T-helper 2 cell treated with Interferon-gamma antibody and Interleukin-4, amounts not matched to agents 5 μg/mL and 100 μg/mL, for 36 hours (primary cell): ENCODE measurements at regions not wholly inside any gene's neighbourhood (a gene's known extent, or its start where the extent isn't known, plus 50 kb on each side); places are given as distances from the start of the nearest gene placed in this dataset.

Experiments
- DNase-seq: peaks from one replicate; pipeline ENCODE4 v3.0.0; 2021; ENCODE audit warnings: low spot score
- H3K27ac Mint-ChIP-seq: one replicate; pipeline ENCODE4 v1.8.0; 2021; ENCODE audit warnings: mild to moderate bottlenecking, mixed read lengths
- H3K27me3 Mint-ChIP-seq: one replicate; pipeline ENCODE4 v1.8.0; 2021; ENCODE audit warnings: low read depth, mixed read lengths
- H3K36me3 Mint-ChIP-seq: one replicate; pipeline ENCODE4 v1.8.0; 2021; ENCODE audit warnings: low read depth, mixed read lengths
- H3K4me1 Mint-ChIP-seq: one replicate; pipeline ENCODE4 v1.8.0; 2021; ENCODE audit warnings: low read depth, mixed read lengths
- H3K4me3 Mint-ChIP-seq: one replicate; pipeline ENCODE4 v1.8.0; 2022; ENCODE audit warnings: mild to moderate bottlenecking, moderate library complexity, mixed read lengths
- H3K9me3 Mint-ChIP-seq: one replicate; pipeline ENCODE4 v1.8.0; 2021; ENCODE audit warnings: mixed read lengths

DNA sequence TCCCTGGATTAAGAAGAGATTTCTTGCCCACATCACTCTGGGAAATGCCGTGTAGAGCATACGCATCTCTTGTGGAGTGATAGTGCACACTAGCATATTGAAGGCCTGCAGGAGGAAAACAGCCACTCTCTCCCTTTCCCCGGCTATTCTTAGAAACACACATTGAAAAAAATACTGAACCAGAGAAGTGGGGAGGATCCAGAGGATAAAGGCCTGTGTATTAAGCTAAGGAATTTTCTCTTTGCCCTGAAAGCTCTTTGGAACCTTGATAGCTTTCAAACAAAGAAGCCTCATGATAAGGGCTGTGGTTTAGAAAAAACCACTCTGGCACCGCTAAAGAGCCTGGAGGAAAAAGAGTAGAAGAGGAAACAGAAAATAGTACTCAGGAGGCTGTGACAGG, 386.1 kb upstream of the NBEA start:
- no peak overlapping the region for H3K4me3 Mint-ChIP-seq
- H3K27me3 Mint-ChIP-seq, result no peaks in the 10 kb centered on the region
- no peaks in the 10 kb centered on the region for H3K4me1 Mint-ChIP-seq
- DNase-seq, result no peak
- H3K36me3 Mint-ChIP-seq, result no peaks in the 10 kb centered on the region
- no peak overlapping the region for H3K27ac Mint-ChIP-seq
- H3K9me3 Mint-ChIP-seq, result peaks cover 4% of the 10 kb centered on the region

DNA sequence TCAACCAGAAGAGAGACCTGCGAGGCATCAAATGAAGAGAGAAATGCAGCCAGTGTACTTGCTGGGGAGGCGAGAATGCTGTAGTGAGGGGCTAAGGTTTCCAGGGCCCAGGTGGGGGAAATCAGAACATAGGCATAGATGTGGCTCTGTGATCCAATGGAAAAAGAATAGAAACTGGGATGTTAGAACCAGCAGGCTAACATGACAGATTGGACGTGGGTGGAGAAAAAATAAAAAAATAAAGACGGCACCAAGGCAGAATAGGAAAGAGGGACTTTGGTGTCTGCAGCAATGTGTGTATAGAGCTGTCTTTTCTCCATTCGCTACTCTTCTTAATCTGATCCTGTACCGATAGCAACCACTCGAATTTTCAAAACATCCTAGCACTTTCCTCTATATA, 381.0 kb upstream of the NBEA start:
- no peak overlapping the region for H3K4me3 Mint-ChIP-seq
- H3K36me3 Mint-ChIP-seq, result no peaks in the 10 kb centered on the region
- peaks cover 9% of the 10 kb centered on the region for H3K9me3 Mint-ChIP-seq
- H3K27ac Mint-ChIP-seq, result no peak overlapping the region
- H3K4me1 Mint-ChIP-seq, result no peaks in the 10 kb centered on the region
- H3K27me3 Mint-ChIP-seq, result no peaks in the 10 kb centered on the region
- no peak for DNase-seq

DNA sequence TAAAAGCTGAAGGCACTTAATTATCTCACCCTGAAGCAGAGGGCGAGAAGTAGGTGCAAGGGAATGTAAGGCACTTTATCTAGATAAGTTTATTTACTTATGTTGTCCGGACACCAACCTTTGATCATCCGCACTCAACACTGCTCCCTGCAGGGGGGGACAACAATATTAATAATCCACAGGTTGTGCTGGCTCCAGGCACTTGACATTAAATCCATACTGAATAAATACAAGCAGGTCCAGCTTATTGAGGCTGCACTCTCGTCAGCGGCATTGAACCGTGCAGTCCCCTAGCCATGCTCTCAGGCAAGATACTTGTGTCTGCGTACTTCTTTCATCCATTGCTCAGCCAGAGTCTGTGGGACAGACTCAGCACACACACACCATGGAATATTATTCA, 374.5 kb upstream of the NBEA start:
- no peaks in the 10 kb centered on the region for H3K36me3 Mint-ChIP-seq
- no peak for DNase-seq
- no peaks in the 10 kb centered on the region for H3K4me1 Mint-ChIP-seq
- peaks cover 12% of the 10 kb centered on the region for H3K9me3 Mint-ChIP-seq
- no peak overlapping the region for H3K4me3 Mint-ChIP-seq
- no peak overlapping the region for H3K27ac Mint-ChIP-seq
- no peaks in the 10 kb centered on the region for H3K27me3 Mint-ChIP-seq

DNA sequence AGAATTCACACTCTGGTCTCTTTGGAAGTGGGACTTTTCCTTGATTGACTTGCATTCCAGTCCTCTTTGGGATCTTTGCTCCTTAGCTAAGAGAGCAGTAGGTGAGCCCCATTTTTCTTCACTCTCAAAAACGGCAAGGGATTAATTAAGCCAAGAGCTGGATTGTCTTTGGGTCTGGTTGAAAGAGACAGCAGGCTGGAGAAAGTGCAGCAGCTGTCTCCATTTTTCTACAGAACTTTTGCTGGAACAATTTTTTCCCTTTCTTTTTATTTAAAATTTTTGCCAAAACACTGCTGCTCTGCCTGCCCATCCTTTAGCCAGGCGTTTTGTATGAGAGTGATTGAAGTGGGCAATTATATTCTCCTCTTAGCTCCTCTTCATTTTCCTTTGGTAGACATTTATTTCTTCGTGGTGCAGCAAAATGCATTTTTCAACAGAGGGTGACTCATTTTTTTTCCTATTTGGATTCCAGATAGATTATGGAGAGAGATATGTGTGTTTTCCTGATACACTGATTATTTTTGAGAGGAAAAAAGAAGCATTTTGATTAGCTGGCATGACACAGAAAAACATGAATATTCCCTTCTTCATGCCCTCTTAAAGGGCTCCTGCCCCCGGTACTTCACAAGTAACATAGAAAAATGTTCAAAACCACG, 371.2 kb upstream of the NBEA start:
- Mint-ChIP-seq H3K36me3 (no peaks in the 10 kb centered on the region), H3K27me3 (no peaks in the 10 kb centered on the region), H3K4me3 (no peak overlapping the region), H3K4me1 (no peaks in the 10 kb centered on the region), H3K27ac (no peak overlapping the region), H3K9me3 (peaks cover 6% of the 10 kb centered on the region)
- no peak for DNase-seq

DNA sequence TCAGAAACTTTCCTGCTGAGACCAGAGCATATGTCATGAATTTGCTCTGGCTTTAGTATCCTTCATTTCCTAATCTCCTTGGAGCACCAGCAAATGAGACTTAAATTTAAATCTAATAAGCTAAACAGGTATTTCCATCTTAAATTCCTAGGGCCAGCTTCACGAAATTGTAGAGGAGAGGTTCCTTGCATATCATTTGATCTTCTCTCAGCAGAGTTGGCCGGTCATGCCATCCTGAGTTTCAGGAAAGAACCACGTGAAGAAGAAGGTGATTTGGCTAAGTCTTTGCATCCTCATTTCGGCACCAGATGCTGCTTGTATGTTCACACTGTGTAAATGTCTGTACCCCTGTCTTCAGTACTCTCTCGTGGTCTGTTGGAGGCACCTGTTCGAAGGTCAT, 370.4 kb upstream of the NBEA start:
- Mint-ChIP-seq H3K36me3 (no peaks in the 10 kb centered on the region), H3K27ac (no peak overlapping the region), H3K4me3 (no peak overlapping the region), H3K4me1 (no peaks in the 10 kb centered on the region), H3K9me3 (peaks cover 6% of the 10 kb centered on the region), H3K27me3 (no peaks in the 10 kb centered on the region)
- DNase-seq, result no peak

DNA sequence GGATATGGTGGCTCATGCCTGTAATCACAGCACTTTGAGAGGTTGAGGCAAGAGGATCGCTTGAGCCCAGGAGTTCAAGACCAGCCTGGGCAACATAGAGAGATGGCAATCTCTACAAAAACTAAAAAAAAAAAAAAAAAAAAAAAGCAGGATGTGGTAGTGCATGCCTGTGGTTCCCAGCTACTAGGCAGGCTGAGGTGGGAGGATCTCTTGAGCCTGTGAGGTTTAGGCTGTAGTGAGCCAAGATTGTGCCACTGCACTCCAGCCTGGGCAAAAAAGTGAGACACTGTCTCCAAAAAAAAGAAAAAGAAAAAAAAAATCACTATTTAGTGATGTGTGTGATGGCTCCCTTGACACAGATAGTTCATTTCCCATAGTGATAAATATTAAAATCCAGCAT, 365.0 kb upstream of the NBEA start:
- Mint-ChIP-seq H3K27ac (no peak overlapping the region), H3K27me3 (no peaks in the 10 kb centered on the region), H3K4me1 (no peaks in the 10 kb centered on the region), H3K4me3 (no peak overlapping the region), H3K36me3 (no peaks in the 10 kb centered on the region), H3K9me3 (no peaks in the 10 kb centered on the region)
- DNase-seq, result no peak

DNA sequence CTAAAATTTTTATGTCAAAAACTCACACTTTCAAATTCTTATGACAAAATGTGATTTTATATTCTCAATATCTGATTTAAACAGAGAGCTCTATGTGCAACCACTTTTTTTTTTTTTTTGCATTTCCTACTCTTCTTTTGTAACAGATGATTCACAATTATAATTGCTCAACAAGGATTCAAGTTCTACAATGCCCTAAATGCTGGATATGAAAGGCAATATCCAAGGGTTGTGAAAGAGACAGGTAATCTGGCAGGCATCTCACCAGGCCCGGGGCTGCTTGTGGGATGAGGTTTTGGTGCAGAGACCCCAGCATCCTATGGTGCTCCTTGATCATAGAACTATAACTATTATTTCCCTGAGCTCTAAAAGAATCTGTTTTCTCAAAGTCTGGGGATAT, 363.6 kb upstream of the NBEA start:
- Mint-ChIP-seq H3K27me3 (no peaks in the 10 kb centered on the region), H3K9me3 (peaks cover 4% of the 10 kb centered on the region), H3K4me1 (no peaks in the 10 kb centered on the region), H3K4me3 (no peak overlapping the region), H3K36me3 (no peaks in the 10 kb centered on the region), H3K27ac (no peak overlapping the region)
- DNase-seq, result no peak

DNA sequence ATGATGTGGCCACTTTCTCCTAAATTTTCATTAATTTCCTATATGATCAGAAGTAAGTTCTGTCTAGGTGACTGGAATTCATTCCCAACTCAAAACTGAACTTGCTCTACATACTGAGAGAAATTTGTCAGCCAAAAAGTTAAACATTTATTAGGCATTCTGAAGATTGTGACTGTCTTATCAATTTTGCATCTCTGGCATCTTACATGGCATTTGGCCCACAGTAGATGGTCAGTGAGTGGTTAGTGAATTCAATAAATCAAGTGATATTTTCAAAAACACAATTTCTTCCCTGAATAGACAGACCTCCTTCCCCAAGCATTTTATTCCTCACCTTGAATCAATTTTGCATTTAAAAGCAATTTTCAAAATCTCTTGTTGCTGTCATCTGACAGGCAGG, 363.2 kb upstream of the NBEA start:
- DNase-seq, result no peak
- Mint-ChIP-seq H3K27ac (no peak overlapping the region), H3K36me3 (no peaks in the 10 kb centered on the region), H3K4me3 (no peak overlapping the region), H3K9me3 (peaks cover 4% of the 10 kb centered on the region), H3K4me1 (no peaks in the 10 kb centered on the region), H3K27me3 (no peaks in the 10 kb centered on the region)

DNA sequence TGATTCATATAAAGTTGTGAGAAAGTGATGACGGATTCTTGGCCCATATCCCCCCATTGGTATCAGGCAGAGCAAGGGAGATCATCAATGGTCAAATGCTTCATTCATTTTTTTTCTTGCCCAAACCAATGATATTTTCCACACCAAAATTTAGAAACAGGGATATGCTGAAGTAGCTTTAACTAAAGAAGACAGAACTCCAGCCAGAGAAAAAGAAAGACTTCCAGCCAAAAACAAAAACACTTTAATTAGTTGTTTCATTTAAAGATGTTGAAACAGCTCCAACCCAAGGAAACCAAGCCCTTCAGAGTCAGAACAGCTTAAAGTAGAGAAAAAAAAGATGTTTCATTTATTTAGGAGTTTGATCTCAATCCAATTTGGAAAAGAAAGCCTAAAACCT, 358.9 kb upstream of the NBEA start:
- DNase-seq, result no peak
- no peak overlapping the region for H3K27ac Mint-ChIP-seq
- H3K36me3 Mint-ChIP-seq, result no peaks in the 10 kb centered on the region
- H3K4me3 Mint-ChIP-seq, result no peak overlapping the region
- H3K27me3 Mint-ChIP-seq, result no peaks in the 10 kb centered on the region
- H3K9me3 Mint-ChIP-seq, result peaks cover 11% of the 10 kb centered on the region
- no peaks in the 10 kb centered on the region for H3K4me1 Mint-ChIP-seq

DNA sequence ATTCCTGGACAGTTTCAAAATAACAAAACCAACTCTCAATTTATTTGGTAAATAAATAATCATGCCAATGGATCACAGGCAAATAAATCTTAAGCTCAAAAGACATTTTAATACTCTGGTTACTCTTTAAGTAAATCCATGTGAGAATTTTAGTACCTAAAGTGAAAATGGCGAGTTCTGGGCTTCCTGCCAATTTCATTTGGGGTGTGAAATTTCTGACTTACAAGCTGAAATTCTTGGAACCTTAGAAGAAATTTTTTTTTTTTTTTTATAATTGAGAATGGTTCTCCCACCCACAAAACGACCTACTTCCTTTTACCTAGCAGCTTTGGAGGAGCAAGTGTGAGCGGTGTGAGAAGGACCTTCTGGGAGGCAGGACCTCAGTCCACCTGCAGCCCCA, 354.5 kb upstream of the NBEA start:
- no peaks in the 10 kb centered on the region for H3K4me1 Mint-ChIP-seq
- H3K4me3 Mint-ChIP-seq, result no peak overlapping the region
- no peak for DNase-seq
- H3K36me3 Mint-ChIP-seq, result no peaks in the 10 kb centered on the region
- no peaks in the 10 kb centered on the region for H3K27me3 Mint-ChIP-seq
- peaks cover 10% of the 10 kb centered on the region for H3K9me3 Mint-ChIP-seq
- H3K27ac Mint-ChIP-seq, result no peak overlapping the region

DNA sequence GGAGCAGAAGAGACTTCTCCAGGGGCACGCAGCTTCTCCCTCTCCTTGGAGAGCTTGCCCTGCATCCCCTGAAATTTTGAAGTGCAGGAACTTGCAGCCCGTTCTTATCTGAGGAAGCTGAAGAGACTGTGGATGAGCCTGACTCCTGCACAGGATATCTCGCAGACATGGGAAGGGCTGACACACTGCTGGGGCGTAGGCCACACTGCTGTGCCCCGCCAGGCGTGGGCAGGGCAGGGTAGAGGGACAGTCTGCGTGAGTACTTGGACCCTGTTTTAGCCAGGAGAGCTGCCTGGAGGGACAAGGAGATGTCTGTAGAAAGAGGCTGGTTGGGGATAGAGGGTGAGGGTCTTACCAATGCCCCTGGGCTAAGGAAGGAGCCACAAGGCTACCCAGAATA, 353.7 kb upstream of the NBEA start:
- no peak for DNase-seq
- H3K36me3 Mint-ChIP-seq, result no peaks in the 10 kb centered on the region
- no peak overlapping the region for H3K4me3 Mint-ChIP-seq
- no peaks in the 10 kb centered on the region for H3K4me1 Mint-ChIP-seq
- peaks cover 8% of the 10 kb centered on the region for H3K9me3 Mint-ChIP-seq
- no peaks in the 10 kb centered on the region for H3K27me3 Mint-ChIP-seq
- H3K27ac Mint-ChIP-seq, result no peak overlapping the region

DNA sequence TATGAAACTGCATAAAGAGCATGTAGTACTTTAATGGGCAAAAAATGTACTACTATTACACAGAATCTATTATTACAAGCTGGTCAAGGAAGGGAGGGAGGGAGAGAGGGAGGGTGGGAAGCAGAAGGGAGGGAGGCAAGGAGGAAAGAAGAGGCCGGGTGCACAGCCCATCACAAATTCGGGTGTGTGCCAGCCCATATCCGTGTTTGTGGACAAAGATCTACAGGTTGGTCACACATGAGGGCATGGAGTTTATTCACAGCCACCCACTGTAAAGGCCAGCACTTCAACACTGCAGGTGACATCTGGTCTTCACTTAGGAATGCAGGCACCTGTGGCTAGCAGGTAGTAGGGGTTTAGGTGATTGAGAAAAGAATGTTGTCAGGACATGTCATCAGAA, 352.5 kb upstream of the NBEA start:
- Mint-ChIP-seq H3K4me3 (no peak overlapping the region), H3K36me3 (no peaks in the 10 kb centered on the region), H3K27ac (no peak overlapping the region), H3K27me3 (no peaks in the 10 kb centered on the region), H3K9me3 (peaks cover 8% of the 10 kb centered on the region), H3K4me1 (no peaks in the 10 kb centered on the region)
- no peak for DNase-seq

DNA sequence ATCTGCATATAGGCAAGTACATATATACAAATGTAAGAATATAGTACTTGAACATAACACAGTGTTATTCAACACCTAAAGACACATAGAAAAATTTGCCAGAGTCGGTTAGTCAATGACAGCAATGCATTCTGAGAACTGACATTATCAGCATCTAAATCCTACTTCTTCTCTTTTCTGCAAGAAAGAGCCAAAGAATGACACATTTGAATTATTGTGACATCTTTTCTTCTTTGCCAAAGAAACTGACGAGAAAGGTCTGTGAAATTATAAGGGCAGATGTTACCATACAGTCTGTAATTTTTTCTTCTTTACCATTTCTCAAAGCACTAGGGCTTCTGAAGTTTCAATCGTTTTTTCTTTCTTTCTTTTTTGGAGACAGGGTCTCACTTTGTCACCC, 350.9 kb upstream of the NBEA start:
- H3K4me3 Mint-ChIP-seq, result no peak overlapping the region
- H3K4me1 Mint-ChIP-seq, result no peaks in the 10 kb centered on the region
- DNase-seq, result no peak
- H3K27ac Mint-ChIP-seq, result no peak overlapping the region
- H3K27me3 Mint-ChIP-seq, result no peaks in the 10 kb centered on the region
- H3K36me3 Mint-ChIP-seq, result no peaks in the 10 kb centered on the region
- peaks cover 6% of the 10 kb centered on the region for H3K9me3 Mint-ChIP-seq

DNA sequence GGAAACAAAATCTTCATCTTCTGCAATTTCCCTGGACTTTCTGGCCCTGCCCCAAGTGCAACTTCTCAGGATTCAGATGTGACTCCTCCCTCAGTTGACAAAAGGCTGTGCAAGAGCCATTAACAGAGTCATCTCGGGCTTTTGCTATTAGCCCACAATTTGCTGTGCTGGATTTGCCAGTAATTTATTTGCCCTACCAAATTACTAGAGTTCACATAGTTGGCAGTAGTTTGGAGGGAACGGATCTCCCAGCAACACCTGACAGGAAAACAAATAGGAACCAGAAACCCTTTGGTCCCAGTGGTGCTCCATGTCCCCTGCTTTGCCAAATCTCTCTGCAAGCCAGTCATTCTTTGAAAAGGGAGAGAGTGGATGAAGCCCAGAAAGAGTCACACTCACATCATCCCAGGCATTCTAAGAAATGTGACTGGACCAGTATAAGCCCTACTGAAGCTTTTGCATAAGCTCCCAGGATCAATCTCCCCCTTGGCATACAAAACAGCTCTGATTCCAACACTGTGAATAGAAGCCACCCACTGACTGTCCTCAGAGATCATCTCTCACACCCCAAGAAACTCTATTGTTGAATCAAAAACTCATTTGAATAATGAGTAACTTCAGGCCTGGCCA, 350.1 kb upstream of the NBEA start:
- H3K36me3 Mint-ChIP-seq, result no peaks in the 10 kb centered on the region
- H3K4me3 Mint-ChIP-seq, result no peak overlapping the region
- no peak for DNase-seq
- no peaks in the 10 kb centered on the region for H3K4me1 Mint-ChIP-seq
- H3K9me3 Mint-ChIP-seq, result no peaks in the 10 kb centered on the region
- H3K27me3 Mint-ChIP-seq, result no peaks in the 10 kb centered on the region
- H3K27ac Mint-ChIP-seq, result no peak overlapping the region

DNA sequence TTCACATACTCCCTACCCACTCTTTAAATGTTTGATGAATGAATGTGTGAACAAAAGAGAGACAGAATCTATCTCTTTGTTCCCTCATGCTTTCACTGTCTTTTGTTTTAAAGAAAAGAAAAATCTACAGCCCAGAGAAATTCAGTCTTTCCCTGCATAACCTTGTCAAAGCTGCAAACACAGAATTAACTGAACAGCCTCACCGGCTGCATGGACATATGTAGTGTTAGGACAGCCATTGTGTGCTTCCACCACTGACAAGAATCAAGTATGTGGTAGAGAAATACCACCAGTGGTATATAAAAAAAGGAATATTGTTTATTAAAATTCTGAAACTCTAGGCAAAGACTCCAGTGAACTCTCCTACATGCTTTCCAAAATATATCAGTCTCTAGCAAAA, 348.4 kb upstream of the NBEA start:
- Mint-ChIP-seq H3K4me1 (no peaks in the 10 kb centered on the region), H3K27me3 (no peaks in the 10 kb centered on the region), H3K4me3 (no peak overlapping the region), H3K36me3 (no peaks in the 10 kb centered on the region), H3K27ac (no peak overlapping the region), H3K9me3 (no peaks in the 10 kb centered on the region)
- no peak for DNase-seq
